KBM-7 (cell line): ENCODE measurements at regions not wholly inside any gene's neighbourhood (a gene's known extent, or its start where the extent isn't known, plus 50 kb on each side); places are given as distances from the start of the nearest gene placed in this dataset.

Source experiments
- DNase-seq: peaks from one replicate; pipeline ENCODE4 v3.0.0-alpha.2; 2015
- in situ Hi-C: fragments of 300-500 bp; cut with MboI; formaldehyde crosslinking; loops from 2 replicates; pipeline ENCODE4 v1.14.3; 2020; ENCODE audit warnings: low sequenced_read_pairs, low pct_unique_long_range_greater_than_20kb, mixed read lengths

- in situ Hi-C loops: no loop called here
- no peak for DNase-seq
Measured at GRCh38 chr12:112559784-112560183, 141.0 kb downstream of the PTPN11 start.

DNA sequence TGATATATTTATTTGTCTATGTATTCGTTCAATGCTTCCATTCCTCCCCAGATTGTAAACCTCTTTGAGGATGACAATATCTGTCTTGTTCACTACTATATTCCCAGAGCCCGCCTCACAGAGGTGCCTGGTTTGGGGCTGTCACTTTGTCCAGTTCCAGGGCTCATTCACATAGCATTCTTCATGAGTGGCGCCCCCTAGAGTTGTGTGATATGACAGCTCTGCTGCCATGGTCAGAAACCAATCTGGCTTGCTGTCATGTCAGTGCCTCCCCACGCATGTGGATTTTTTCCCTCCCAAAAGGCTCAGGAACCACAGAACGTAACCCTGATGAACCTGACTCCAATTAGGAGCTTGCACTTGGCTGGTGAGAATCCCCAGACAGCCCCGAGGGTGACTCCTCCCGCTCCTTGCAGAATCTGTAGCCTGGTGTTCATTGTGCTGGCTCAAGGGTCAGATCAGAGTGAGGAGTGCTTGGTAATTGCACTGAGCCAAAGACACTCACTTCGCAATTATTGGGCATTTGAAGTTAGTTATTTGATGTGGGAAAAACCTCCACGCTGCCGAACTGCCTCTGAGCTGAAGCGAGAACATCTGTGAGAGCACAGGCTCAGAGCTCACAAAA lies 145.5 kb downstream of the PTPN11 start:
- in situ Hi-C loops: no loop called here
- no peak for DNase-seq

GRCh38 chr12:112568641-112569040 lies 149.9 kb downstream of the PTPN11 start:
- in situ Hi-C loops: no loop called here
- no peak for DNase-seq

DNA sequence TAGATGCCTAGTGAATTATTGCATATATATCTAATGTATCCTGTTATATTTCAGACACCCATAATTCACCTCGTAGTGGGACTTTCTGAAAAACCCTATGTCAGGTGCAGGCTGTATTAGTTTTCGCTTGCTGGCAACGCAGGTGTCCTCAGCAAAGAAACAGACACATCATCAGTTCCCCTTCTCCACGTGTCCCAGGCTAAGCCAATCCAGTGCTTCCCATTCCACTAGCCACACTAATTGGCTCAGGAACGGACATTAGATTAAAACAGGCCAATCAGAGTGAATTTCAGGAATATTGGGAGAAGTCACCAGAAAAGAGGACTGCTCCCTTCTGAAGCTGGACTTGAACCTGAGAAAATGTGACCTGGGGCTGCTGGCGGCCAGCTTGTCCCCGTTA lies 151.3 kb downstream of the PTPN11 start:
- in situ Hi-C loops: no loop called here
- no peak for DNase-seq

DNA sequence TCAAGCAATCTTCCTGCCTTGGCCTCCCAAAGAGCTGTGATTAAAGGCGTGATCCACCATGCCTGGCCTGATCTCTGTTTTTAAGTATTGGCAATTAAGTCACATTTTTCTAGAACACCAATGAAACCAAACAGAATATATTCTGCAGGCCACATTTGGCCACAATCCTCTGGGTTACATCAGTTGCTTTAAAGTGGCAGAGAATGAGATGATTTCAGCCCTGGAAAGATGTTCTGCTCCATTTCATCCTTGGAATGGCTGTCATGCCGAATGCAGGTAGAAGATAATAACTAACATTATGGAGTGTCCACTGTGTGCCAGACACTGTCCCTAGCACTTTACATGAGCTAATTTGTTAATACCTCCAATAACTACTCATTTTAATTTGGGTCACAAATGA lies 154.4 kb downstream of the PTPN11 start:
- no peak for DNase-seq
- in situ Hi-C loops: no loop called here

DNA sequence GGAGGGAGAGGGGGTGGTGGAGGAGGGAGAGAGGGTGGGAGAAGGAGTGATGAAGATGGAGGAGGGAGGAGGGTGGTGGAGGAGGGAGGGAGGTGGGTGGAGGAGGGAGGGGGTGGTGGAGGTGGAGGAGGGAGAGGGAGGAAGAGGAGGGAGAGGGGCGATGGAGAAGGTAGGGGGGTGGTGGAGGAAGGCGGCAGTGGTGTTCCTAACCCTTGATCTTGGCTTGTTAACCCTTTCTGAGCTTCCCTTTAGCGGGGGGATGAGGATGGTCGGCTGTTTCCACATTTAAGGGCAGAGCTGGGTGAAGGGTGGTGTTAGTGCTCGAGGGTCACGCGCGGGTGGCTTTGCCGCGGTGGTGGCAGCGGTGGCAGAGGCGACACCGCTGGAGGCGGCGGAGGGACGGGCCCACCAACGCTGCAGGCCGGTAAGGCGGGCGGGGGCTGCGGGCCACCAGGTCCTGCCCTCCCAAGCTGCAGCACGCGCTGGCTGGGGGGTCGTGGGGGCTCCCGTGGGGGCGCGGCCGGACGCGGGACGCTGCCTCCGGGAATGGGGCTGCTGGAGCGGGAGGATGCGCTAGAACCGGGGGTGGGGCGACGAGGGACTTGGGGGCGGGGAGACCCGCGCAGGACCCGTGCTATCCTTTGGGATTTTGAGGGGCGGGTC lies 156.3 kb downstream of the PTPN11 start:
- DNase-seq: no peak
- in situ Hi-C loops: no loop called here

DNA sequence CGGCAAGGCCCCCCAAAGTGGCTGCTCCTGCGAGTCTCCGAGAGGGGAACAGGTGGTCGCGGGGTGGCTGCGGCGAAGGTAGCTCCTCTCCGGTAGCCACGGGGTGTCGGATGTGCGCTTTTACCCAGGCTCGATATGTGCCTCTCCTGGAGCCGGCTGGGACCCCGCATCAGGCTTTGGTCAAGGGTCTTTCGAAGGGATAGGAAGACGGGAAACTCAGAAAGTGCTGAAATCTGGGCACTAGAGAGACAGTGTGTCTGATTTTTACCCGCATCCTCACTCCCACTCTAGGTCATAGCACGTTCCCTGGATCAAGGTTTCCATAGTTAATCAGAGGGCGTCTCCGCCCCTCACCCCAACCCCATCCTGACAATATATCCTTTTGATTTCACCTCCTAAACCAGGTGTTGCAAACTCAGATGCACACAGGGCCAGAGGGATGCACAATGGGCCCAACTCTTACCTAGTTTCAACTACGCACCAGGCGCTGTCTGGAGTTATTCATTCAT lies 156.9 kb downstream of the PTPN11 start:
- in situ Hi-C loops: no loop called here
- DNase-seq: no peak

DNA sequence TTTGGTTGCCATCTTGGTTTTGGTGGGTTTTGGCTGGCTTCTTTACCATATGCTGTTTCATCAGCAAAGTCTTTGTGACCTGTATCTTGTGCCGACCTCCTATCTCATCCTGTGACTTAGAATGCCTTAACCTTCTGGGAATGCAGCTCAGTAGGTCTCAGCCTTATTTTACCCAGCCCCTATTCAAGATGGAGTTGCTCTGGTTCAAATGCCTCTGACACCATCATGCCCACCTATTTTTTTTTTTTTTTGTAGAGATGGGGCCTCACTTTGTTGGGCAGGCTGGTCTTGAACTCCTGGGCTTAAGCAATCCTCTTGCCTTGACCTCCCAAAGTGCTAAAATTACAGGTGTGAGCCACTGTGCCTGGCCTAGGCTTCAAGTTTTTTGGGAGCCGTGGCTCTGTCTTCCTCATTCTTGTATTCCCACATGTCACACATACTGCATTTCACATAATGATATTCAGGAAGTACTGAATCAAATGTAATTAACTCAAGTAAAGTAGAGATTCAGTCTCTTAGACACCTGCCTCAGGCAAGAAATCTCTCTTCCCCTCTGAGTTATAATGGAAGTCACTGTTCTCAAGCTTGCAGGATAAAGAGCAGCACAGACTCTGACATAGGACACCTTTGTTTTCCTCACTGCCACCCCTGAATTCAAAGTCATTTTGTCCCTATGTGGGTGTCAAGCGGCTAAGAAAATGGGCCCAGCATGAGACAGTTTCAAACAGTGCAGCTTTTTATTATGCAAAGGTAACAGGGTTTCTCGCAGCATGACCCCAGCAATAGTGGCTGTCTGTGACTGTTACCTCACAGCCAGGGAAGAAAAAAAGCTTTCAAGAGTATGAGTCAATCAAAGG lies 159.0 kb downstream of the PTPN11 start:
- in situ Hi-C loops: no loop called here
- DNase-seq: no peak

- in situ Hi-C loops: no loop called here
- DNase-seq: no peak
Measured at GRCh38 chr12:112584266-112584722, 165.5 kb downstream of the PTPN11 start.

- no peak for DNase-seq
- in situ Hi-C loops: no loop called here
Measured at GRCh38 chr12:112586148-112586783, 167.5 kb downstream of the PTPN11 start.

- in situ Hi-C loops: no loop called here
- DNase-seq: no peak
Measured at GRCh38 chr12:112589275-112589674, 170.5 kb downstream of the PTPN11 start.

GRCh38 chr12:112590281-112590680 lies 171.5 kb downstream of the PTPN11 start:
- in situ Hi-C loops: no loop called here
- DNase-seq: no peak

DNA sequence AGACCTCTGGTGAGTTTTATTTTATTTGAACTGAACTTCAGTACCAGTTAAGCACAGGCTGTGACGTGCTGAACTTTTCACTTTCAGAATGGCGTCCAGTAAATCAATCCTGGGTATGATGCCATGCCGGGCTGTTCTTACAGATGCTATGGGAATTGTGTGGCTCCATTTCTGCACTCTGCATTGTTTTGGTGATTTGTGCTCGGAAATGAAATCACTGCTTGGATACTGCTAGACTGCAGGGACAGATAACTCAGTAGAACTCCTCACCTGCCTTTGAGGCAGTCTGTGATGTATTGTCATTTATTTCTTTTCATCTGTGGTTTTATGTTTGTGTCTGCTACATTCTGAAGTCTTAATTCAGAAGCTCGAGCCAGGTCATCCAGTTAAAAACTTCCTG lies 172.7 kb downstream of the PTPN11 start:
- in situ Hi-C loops: no loop called here
- no peak for DNase-seq

- in situ Hi-C loops: no loop called here
Measured at GRCh38 chr12:112595410-112595809, 176.7 kb downstream of the PTPN11 start.

GRCh38 chr12:112597986-112598385 lies 179.2 kb downstream of the PTPN11 start:
- no peak for DNase-seq
- in situ Hi-C loops: no loop called here

More at GRCh38 chr12:112595410-112595809, 176.7 kb downstream of the PTPN11 start:
- DNase-seq: no peak

DNA sequence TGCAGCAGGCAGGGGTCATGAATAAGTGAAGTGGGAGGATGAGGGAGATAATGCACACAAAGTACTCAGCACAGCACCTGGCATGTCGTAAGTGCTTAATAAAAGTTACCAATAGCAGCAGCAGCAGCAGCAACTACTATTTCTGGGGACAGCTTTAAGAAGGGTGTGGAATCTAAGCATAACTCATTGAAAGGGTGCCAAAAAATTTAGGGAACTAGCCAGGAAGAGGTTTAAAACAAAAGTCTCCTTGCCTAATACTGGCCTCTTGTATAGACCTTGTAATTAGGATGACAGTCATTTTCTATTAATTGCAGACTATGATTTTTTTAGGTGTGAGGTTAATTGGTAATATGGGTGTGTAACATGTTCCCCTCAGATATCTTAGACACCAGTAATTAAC lies 179.9 kb downstream of the PTPN11 start:
- in situ Hi-C loops: no loop called here
- no peak for DNase-seq

GRCh38 chr12:112599871-112600270 lies 181.1 kb downstream of the PTPN11 start:
- no peak for DNase-seq
- in situ Hi-C loops: no loop called here

DNA sequence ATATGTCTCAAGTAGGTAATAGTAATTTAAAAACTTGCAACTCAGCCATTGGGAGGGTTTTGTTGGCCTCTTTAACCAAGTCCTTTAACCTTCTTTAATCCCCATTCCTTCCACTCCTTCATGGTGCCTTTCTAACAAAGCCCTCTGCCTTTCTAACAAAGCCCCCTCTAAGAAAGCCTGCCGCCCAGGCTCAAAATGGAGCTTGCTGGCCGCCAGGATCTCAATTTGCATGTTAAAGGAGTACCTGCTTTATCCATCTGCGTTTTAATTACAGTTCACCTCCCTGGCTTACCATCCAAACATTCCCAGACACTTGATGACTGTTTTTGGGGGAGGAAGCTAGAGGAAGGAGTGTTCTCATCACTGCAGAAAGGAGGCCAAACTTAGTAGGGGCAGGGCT lies 183.4 kb downstream of the PTPN11 start:
- in situ Hi-C loops: no loop called here
- DNase-seq: no peak

GRCh38 chr12:112606611-112607365 lies 184.8 kb upstream of the RPH3A start:
- in situ Hi-C loops: no loop called here
- DNase-seq: no peak
